Ureter (tissue), 1 donor: ENCODE measurements at regions not wholly inside any gene's neighbourhood (a gene's known extent, or its start where the extent isn't known, plus 50 kb on each side); places are given as distances from the start of the nearest gene placed in this dataset.

Source experiments
- DNase-seq: peaks from one replicate; pipeline ENCODE4 v3.0.0-alpha.2; 2020; ENCODE audit warnings: low spot score
- donor health status: DM: yes; HTN: yes; CAD: no.

DNA sequence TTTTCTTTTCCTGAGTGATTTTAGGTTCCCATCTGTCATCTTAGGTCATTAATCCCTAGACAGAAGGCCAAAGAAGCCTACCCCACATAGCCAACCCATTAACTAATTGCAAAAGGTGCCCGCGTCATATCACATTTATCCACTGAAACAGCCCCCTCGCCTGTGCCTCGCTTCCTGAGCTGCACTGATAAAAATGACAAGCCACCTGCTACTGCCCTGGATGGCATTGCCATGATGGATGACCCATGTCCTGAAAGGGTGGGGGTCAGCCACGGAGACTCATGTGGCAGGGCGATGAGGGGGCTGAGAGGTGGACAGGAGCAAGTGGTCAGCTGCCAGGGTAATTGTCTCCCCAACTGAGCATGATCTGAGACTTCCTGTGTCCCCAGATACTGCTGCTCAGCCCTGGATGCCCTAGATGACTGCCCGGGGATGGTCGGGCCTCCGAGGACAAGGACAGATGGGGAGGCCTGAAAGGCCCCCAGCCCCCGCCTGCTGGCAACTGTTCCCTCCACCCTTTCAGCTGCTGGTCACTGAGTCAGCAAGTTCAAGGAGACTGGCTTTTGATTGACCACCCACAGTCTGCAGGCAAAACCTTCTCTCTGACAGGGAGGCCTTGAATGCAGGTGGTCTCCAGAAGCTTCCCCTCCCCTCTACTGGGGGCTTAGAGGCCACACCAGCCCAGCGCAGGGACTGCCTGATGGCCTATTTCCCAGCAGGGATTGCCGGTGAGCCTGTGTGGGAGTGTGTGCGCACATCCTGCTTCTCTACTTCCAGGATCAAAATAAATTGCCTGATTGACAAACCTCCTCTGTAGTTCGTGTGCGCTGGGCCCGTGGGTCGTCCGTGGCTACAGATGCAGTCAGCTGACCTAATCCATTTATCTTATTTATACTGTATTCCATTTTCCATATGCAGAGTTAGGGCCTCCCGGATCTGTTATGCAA, 496.3 kb downstream of the BCOR start:
- no peak for DNase-seq

DNA sequence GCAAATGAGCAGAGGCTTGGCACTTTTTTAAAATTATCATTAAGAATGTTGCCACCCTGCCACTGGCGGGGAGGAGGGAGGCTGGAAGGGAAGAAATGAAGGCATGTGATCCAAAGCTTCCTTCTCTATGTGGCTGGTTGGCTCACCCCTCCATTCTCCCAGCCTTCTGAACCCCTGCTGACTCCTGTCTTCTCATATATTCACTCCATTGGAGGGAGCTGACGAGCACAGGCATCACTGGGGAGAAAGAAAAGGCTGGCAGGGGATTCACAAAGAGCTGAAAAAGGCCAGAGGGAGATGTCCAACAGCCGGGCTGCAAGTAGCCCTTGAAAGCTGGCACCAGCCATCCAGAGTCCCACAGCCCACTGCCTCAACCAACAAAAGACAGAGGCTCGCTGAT, 495.6 kb downstream of the BCOR start:
- DNase-seq = no peak

GRCh38 chrX:39603230-39603629, 494.5 kb downstream of the BCOR start:
- DNase-seq = no peak

DNA sequence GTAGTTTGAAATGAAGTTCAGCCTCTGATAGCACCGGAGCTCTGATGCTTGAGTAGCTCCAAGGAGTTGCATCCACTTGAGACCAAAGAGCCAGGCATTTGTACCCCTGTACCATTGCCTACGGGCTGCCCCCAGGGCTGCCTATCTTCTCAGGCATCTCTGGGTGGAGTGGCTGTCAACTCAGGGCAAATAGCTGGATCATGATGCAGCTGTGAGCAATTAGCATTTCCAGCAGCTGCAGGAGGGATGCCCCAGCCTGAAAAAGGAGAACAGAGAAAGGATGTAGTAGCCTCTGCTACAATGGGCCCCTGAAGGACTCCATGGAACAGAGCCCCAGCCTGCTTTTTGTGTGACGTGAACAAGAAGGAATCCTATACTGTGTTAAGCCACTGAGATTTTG, 492.6 kb downstream of the BCOR start:
- DNase-seq = no peak

DNA sequence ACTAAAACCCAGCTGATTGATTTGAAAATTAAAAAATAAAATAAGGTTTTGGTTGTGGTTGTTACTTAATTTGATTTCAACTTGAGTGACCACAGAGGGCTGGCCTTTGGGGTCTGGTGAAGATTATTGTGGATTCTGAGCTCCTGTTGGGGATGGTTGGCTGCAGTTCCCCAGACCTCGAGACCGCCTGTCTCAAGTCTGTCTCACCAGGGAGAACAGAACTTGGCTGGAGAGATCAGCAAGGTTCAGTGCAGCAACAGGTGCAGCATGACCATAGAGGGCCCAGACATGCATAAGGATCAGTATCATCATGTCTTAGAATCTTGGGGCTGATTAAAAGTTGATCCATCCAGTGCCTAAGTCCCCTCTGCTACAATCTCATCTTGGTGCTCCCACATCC, 491.9 kb downstream of the BCOR start:
- no peak for DNase-seq

DNA sequence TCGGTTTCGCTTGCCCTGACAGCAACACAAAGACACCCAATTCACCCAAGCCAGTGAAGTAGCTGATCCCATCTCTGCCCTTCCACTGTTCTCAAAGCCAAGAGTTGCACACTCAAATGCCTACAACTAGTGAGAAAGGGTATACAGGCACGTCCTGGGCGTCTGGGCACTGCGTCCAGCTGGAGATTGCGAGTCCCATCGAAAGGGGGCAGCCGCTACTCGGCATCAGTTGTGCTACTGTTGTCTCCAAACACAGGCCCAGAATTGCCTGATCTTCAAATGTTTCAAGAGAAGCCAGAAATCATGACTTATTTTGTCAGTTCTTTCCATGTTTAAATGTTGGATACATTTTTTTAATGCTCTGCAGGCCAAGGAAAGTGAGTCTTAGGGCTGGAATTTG, 487.8 kb downstream of the BCOR start:
- DNase-seq = no peak

DNA sequence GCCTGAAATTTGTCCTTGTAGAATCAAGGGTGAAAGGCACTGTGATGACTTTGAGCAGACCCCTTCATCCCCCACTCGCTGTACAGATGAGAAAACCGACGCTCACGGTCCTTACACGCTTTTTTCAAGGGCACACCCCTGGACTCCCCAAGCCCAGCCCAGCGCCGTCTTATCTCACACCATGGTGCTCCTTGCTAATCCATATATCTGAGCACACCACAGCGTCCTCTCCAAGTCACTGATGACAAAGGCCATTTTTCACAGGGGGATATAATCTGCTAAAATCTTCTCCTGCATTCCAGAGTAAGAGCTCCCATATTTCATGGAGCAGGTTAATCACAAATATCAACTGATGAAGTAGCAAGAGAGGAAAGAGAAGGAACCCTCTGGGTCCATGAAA, 486.3 kb downstream of the BCOR start:
- no peak for DNase-seq

GRCh38 chrX:39613482-39613995, 484.2 kb downstream of the BCOR start:
- no peak for DNase-seq

- no peak for DNase-seq
Measured at GRCh38 chrX:39613997-39614679, 483.6 kb downstream of the BCOR start.

GRCh38 chrX:39614680-39614998, 483.1 kb downstream of the BCOR start:
- DNase-seq = no peak

DNA sequence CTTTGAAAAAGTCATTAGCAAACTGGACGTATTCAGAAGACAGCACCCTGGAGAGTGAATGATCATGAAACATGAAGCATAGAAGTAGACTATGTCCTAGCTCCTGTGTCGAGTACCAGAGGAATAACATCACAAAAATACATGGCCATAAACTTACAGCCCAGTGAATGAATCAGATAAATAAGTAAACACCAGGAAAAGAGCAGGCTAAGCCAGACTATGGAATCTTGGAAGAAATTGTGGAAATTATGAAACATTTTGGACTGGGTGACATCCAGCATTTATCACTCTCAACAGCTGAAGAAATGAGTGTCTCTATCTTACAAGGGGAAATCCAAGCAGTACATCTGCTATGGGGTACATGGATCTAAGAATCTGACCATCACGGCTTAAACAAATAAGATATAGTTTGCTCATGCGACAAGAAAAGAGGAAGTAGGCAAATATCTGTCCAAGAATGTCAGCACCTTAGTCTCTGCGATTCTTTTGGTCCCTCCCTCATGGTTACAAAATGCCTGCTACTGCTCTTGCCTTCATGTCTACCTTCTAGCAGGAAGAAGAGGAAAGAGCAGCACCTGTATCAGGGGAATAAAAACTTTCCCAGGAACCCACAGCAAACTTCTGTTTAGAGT, 481.5 kb downstream of the BCOR start:
- no peak for DNase-seq

GRCh38 chrX:39616731-39617130, 481.0 kb downstream of the BCOR start:
- no peak for DNase-seq

DNA sequence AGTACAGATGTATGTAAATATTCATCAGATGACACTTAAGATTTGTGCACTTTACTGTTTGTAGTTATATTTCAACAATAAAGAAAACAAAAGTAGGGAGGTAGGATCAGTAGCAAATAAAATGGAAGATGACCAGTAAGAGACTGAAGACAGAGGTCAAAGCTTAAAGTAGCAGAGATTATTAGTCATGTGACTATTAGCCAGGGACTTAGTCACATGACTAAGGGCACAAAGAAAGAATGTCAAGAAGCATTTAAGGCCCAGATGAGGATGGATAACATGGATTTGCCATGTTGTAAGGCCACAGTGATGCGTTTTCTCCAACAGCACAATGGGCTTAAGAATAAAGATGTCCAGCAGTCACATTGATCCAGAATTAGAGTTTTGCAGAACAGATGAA, 479.6 kb downstream of the BCOR start:
- DNase-seq = no peak

- peak; percentile 50 for DNase-seq
Measured at GRCh38 chrX:39619182-39620009, 478.4 kb downstream of the BCOR start.

- DNase-seq = no peak
Measured at GRCh38 chrX:39624166-39624565, 473.6 kb downstream of the BCOR start.

DNA sequence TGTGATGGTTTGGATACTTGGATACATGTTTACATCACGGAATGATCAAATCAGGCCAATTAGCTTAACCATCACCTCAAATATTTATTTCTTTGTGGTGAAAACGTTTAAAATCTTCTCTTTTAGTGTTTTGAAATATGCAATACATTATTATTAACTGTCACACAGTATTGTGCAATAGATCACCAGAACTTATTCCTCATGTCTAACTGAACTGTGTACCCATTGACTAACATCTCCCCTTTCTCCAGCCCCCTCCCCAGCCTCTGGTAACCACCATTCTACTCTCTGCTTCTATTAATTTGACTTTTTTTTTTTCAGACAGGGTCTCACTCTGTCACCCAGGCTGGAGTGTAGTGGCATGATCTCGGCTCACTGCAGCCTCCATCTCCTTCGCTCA, 471.9 kb downstream of the BCOR start:
- DNase-seq = no peak

DNA sequence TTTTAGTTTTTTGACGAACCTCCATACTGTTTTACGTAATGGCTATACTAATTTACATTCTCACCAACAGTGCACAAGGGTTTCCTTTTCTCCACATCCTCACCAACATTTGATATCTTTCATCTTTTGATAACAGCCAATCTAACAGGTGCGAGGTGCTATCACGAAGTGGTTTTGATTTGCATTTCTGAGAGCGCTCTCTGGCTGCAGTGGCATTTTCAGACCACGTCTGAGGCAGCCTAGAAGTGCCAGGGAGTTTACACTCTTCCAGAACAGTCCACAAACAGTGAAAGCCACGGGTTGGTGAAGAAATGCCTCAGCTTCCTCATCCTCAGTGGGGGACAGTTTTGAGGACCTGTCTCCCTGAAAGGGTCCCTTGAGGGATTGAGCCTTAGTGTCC, 471.0 kb downstream of the BCOR start:
- no peak for DNase-seq

GRCh38 chrX:39627257-39627656, 470.5 kb downstream of the BCOR start:
- no peak for DNase-seq

DNA sequence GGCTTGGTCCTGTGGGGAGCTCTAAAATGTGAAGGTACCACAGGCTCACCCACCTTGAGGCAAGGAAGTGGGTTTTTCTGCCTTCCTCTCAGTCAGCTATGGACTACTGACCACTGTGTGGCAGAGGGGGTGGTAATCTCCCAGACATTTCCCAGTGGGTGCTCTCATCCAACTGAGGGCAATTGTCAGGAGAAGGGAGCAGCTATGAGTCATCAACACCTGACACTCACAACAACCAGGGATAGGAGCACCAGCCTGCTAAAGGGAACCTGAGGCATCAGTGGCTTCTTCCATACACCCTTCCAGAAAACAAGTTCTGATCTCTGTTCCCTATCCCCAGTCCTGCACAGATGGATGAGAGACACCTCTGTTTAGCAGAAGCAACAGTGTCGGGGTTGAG, 468.8 kb downstream of the BCOR start:
- no peak for DNase-seq

DNA sequence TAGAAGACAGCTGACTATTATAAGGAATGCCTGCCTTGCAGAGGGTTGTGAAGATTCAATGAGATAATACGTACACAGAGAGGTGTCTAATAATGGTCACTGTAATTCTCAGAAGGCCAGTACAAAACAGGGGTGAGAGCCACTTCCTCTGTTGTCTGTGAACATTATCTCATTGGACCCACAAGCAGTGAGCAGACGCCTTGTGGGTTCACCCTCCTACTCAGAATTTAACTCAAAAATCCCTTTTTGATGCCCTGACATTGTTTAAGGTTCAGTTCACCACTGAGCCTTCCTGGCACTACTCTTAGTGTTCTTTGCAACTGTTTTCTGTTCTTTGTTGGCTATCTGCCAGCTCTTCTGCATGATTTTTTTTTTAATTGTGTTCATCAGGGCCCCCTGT, 467.4 kb downstream of the BCOR start:
- no peak for DNase-seq

GRCh38 chrX:39631276-39632229, 466.2 kb downstream of the BCOR start:
- DNase-seq = no peak
